Adipocyte (in vitro differentiated cells): ENCODE measurements at regions not wholly inside any gene's neighbourhood (a gene's known extent, or its start where the extent isn't known, plus 50 kb on each side); places are given as distances from the start of the nearest gene placed in this dataset.

Experiments
- DNase-seq: peaks from one replicate; pipeline ENCODE4 v3.0.0-alpha.2; 2015; ENCODE audit warnings: low read depth
- H3K27me3 ChIP-seq: replicated peaks from 2 replicates; pipeline ENCODE4 v1.7.0; 2013; ENCODE audit warnings: mild to moderate bottlenecking, low read length, moderate library complexity; ENCODE audit not compliant: control insufficient read depth, insufficient read depth
- H3K36me3 ChIP-seq: 2 replicates; pipeline ENCODE4 v1.7.0; 2013; ENCODE audit warnings: low read length, mild to moderate bottlenecking, moderate library complexity; ENCODE audit not compliant: control insufficient read depth, insufficient read depth, severe bottlenecking
- H3K4me1 ChIP-seq: 2 replicates; pipeline ENCODE4 v1.7.0; 2013; ENCODE audit warnings: mild to moderate bottlenecking, low read length, moderate library complexity; ENCODE audit not compliant: control insufficient read depth, insufficient read depth
- H3K4me3 ChIP-seq: 2 replicates; pipeline ENCODE4 v1.7.0; 2013; ENCODE audit warnings: mild to moderate bottlenecking, low read length, moderate library complexity
- H3K9ac ChIP-seq: 2 replicates; pipeline ENCODE4 v1.7.0; 2013; ENCODE audit warnings: mild to moderate bottlenecking, low read length, moderate library complexity
- H3K9me3 ChIP-seq: 2 replicates; pipeline ENCODE4 v1.7.0; 2013; ENCODE audit warnings: mild to moderate bottlenecking, low read length, moderate library complexity; ENCODE audit not compliant: control insufficient read depth

GRCh38 chr3:147963711-147964110 lies 554.5 kb downstream of the ZIC1 start:
- no peak overlapping the region for H3K4me3 ChIP-seq
- no peak overlapping the region for H3K9ac ChIP-seq
- no peaks in the 10 kb centered on the region for H3K36me3 ChIP-seq
- DNase-seq, result peak; percentile 9
- H3K27me3 ChIP-seq, result no peaks in the 10 kb centered on the region
- peaks cover 3% of the 10 kb centered on the region for H3K4me1 ChIP-seq
- H3K9me3 ChIP-seq, result no peaks in the 10 kb centered on the region

- H3K36me3 ChIP-seq, result no peaks in the 10 kb centered on the region
- no peaks in the 10 kb centered on the region for H3K4me1 ChIP-seq
- H3K4me3 ChIP-seq, result no peak overlapping the region
- H3K9ac ChIP-seq, result no peak overlapping the region
- H3K9me3 ChIP-seq, result no peaks in the 10 kb centered on the region
- no peaks in the 10 kb centered on the region for H3K27me3 ChIP-seq
- no peak for DNase-seq
Measured at GRCh38 chr3:147975165-147975564, 566.0 kb downstream of the ZIC1 start.

GRCh38 chr3:147977001-147977400 lies 567.8 kb downstream of the ZIC1 start:
- Histone ChIP-seq H3K9ac (no peak overlapping the region), H3K4me1 (no peaks in the 10 kb centered on the region), H3K36me3 (no peaks in the 10 kb centered on the region), H3K4me3 (no peak overlapping the region), H3K9me3 (no peaks in the 10 kb centered on the region), H3K27me3 (no peaks in the 10 kb centered on the region)
- peak; percentile 7 for DNase-seq

GRCh38 chr3:147987549-147987948 lies 578.4 kb downstream of the ZIC1 start:
- no peaks in the 10 kb centered on the region for H3K36me3 ChIP-seq
- H3K4me1 ChIP-seq, result no peaks in the 10 kb centered on the region
- no peak for DNase-seq
- H3K27me3 ChIP-seq, result no peaks in the 10 kb centered on the region
- no peaks in the 10 kb centered on the region for H3K9me3 ChIP-seq
- no peak overlapping the region for H3K9ac ChIP-seq
- no peak overlapping the region for H3K4me3 ChIP-seq

GRCh38 chr3:147989344-147989743 lies 580.2 kb downstream of the ZIC1 start:
- Histone ChIP-seq H3K36me3 (no peaks in the 10 kb centered on the region), H3K9ac (no peak overlapping the region), H3K9me3 (no peaks in the 10 kb centered on the region), H3K4me3 (no peak overlapping the region), H3K27me3 (no peaks in the 10 kb centered on the region), H3K4me1 (no peaks in the 10 kb centered on the region)
- DNase-seq, result no peak

- Histone ChIP-seq H3K4me3 (no peak overlapping the region), H3K36me3 (no peaks in the 10 kb centered on the region), H3K9me3 (no peaks in the 10 kb centered on the region), H3K9ac (no peak overlapping the region), H3K27me3 (no peaks in the 10 kb centered on the region), H3K4me1 (no peaks in the 10 kb centered on the region)
- no peak for DNase-seq
Measured at GRCh38 chr3:148002705-148003205, 593.6 kb downstream of the ZIC1 start.

- no peaks in the 10 kb centered on the region for H3K9me3 ChIP-seq
- no peaks in the 10 kb centered on the region for H3K36me3 ChIP-seq
- H3K9ac ChIP-seq, result no peak overlapping the region
- H3K4me3 ChIP-seq, result no peak overlapping the region
- no peaks in the 10 kb centered on the region for H3K27me3 ChIP-seq
- H3K4me1 ChIP-seq, result no peaks in the 10 kb centered on the region
- DNase-seq, result no peak
Measured at GRCh38 chr3:148004331-148004730, 595.2 kb downstream of the ZIC1 start.

GRCh38 chr3:148005456-148005855 lies 596.3 kb downstream of the ZIC1 start:
- no peak overlapping the region for H3K4me3 ChIP-seq
- H3K36me3 ChIP-seq, result no peaks in the 10 kb centered on the region
- no peak overlapping the region for H3K9ac ChIP-seq
- no peaks in the 10 kb centered on the region for H3K4me1 ChIP-seq
- DNase-seq, result no peak
- H3K27me3 ChIP-seq, result no peaks in the 10 kb centered on the region
- H3K9me3 ChIP-seq, result no peaks in the 10 kb centered on the region

- Histone ChIP-seq H3K36me3 (no peaks in the 10 kb centered on the region), H3K27me3 (no peaks in the 10 kb centered on the region), H3K9ac (no peak overlapping the region), H3K4me3 (no peak overlapping the region), H3K9me3 (no peaks in the 10 kb centered on the region), H3K4me1 (no peaks in the 10 kb centered on the region)
- peak; percentile 27 for DNase-seq
Measured at GRCh38 chr3:148006508-148006907, 597.3 kb downstream of the ZIC1 start.

- peaks cover 2% of the 10 kb centered on the region for H3K4me1 ChIP-seq
Measured at GRCh38 chr3:148008591-148008990, 599.4 kb downstream of the ZIC1 start.

GRCh38 chr3:148020861-148021260 lies 611.7 kb downstream of the ZIC1 start:
- no peak for DNase-seq
- no peaks in the 10 kb centered on the region for H3K36me3 ChIP-seq
- H3K27me3 ChIP-seq, result no peaks in the 10 kb centered on the region
- no peaks in the 10 kb centered on the region for H3K4me1 ChIP-seq
- no peak overlapping the region for H3K4me3 ChIP-seq
- H3K9ac ChIP-seq, result no peak overlapping the region
- peaks cover 10% of the 10 kb centered on the region for H3K9me3 ChIP-seq

More at GRCh38 chr3:148008591-148008990, 599.4 kb downstream of the ZIC1 start:
- Histone ChIP-seq H3K4me3 (no peak overlapping the region), H3K9me3 (no peaks in the 10 kb centered on the region), H3K27me3 (no peaks in the 10 kb centered on the region), H3K36me3 (no peaks in the 10 kb centered on the region), H3K9ac (no peak overlapping the region)
- no peak for DNase-seq

- Histone ChIP-seq H3K9me3 (peaks cover 10% of the 10 kb centered on the region), H3K9ac (no peak overlapping the region), H3K27me3 (no peaks in the 10 kb centered on the region), H3K4me1 (no peaks in the 10 kb centered on the region), H3K36me3 (no peaks in the 10 kb centered on the region), H3K4me3 (no peak overlapping the region)
- DNase-seq, result no peak
Measured at GRCh38 chr3:148021381-148021780, 612.2 kb downstream of the ZIC1 start.
